NCI-H1105 (cell line): ENCODE measurements at regions not wholly inside any gene's neighbourhood (a gene's known extent, or its start where the extent isn't known, plus 50 kb on each side); places are given as distances from the start of the nearest gene placed in this dataset.
"Not testable (repeated sequence)": the region's sequence is repeated elsewhere in the genome, so short reads cannot be mapped to it uniquely, and the experiment has no call there.

ENCODE experiments used
- DNase-seq: peaks from one replicate; lab custom pipeline; 2025; lab: John Stamatoyannopoulos, UW

GRCh38 chr11:80257319-80258015 lies 816.6 kb upstream of the TENM4 start:
- not testable (repeated sequence) for DNase-seq

- DNase-seq = no peak
Measured at GRCh38 chr11:80255021-80255420, 814.2 kb upstream of the TENM4 start.

GRCh38 chr11:80241766-80242165 lies 800.9 kb upstream of the TENM4 start:
- no peak for DNase-seq

- no peak for DNase-seq
Measured at GRCh38 chr11:80240245-80240644, 799.4 kb upstream of the TENM4 start.

- no peak for DNase-seq
Measured at GRCh38 chr11:80239217-80239616, 798.4 kb upstream of the TENM4 start.

GRCh38 chr11:80227915-80228314 lies 787.1 kb upstream of the TENM4 start:
- DNase-seq = no peak

GRCh38 chr11:80214413-80214812 lies 773.6 kb upstream of the TENM4 start:
- no peak for DNase-seq

GRCh38 chr11:80211673-80212072 lies 770.8 kb upstream of the TENM4 start:
- DNase-seq = no peak

- no peak for DNase-seq
Measured at GRCh38 chr11:80204021-80204420, 763.2 kb upstream of the TENM4 start.

GRCh38 chr11:80196932-80197554 lies 756.2 kb upstream of the TENM4 start:
- DNase-seq = no peak

GRCh38 chr11:80196041-80196440 lies 755.2 kb upstream of the TENM4 start:
- no peak for DNase-seq

GRCh38 chr11:80194625-80195024 lies 753.8 kb upstream of the TENM4 start:
- no peak for DNase-seq

GRCh38 chr11:80194016-80194415 lies 753.2 kb upstream of the TENM4 start:
- no peak for DNase-seq

GRCh38 chr11:80188076-80188627 lies 747.3 kb upstream of the TENM4 start:
- no peak for DNase-seq

- DNase-seq = no peak
Measured at GRCh38 chr11:80186692-80187091, 745.9 kb upstream of the TENM4 start.

GRCh38 chr11:80182901-80183300 lies 742.1 kb upstream of the TENM4 start:
- no peak for DNase-seq

GRCh38 chr11:80173371-80174136 lies 732.7 kb upstream of the TENM4 start:
- no peak for DNase-seq

- DNase-seq = no peak
Measured at GRCh38 chr11:80168796-80169195, 728.0 kb upstream of the TENM4 start.

- DNase-seq = no peak
Measured at GRCh38 chr11:80167766-80168165, 726.9 kb upstream of the TENM4 start.

- DNase-seq = no peak
Measured at GRCh38 chr11:80165744-80166143, 724.9 kb upstream of the TENM4 start.

GRCh38 chr11:80163441-80163840 lies 722.6 kb upstream of the TENM4 start:
- no peak for DNase-seq

GRCh38 chr11:80163011-80163410 lies 722.2 kb upstream of the TENM4 start:
- no peak for DNase-seq

- no peak for DNase-seq
Measured at GRCh38 chr11:80162387-80162786, 721.6 kb upstream of the TENM4 start.
